HS-27A (cell line): ENCODE measurements at regions not wholly inside any gene's neighbourhood (a gene's known extent, or its start where the extent isn't known, plus 50 kb on each side); places are given as distances from the start of the nearest gene placed in this dataset.
"Not testable (repeated sequence)": the region's sequence is repeated elsewhere in the genome, so short reads cannot be mapped to it uniquely, and the experiment has no call there.

Experiments
- DNase-seq: peaks from one replicate; pipeline ENCODE4 v3.0.0-alpha.2; 2012; ENCODE audit warnings: low read depth, missing footprints

DNA sequence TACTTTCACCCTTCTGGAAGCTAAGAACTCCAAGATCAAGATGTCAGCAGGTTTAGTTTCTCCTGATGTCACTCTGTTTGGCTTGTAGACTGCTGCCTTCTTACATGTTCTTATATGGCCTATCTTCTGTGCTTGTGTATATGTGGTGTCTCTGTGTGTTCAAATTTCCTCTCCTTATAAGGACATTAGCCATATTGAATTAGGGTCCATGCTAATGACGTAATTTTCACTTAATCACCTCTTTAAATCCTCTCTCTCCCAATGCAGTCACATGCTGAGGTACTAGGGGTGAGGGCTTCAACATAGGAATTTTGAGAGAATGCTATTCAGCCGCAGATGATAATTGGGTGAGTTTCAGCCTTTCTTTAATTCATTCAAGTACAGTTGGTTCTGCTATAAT, 458.3 kb upstream of the SYT4 start:
- DNase-seq = no peak

DNA sequence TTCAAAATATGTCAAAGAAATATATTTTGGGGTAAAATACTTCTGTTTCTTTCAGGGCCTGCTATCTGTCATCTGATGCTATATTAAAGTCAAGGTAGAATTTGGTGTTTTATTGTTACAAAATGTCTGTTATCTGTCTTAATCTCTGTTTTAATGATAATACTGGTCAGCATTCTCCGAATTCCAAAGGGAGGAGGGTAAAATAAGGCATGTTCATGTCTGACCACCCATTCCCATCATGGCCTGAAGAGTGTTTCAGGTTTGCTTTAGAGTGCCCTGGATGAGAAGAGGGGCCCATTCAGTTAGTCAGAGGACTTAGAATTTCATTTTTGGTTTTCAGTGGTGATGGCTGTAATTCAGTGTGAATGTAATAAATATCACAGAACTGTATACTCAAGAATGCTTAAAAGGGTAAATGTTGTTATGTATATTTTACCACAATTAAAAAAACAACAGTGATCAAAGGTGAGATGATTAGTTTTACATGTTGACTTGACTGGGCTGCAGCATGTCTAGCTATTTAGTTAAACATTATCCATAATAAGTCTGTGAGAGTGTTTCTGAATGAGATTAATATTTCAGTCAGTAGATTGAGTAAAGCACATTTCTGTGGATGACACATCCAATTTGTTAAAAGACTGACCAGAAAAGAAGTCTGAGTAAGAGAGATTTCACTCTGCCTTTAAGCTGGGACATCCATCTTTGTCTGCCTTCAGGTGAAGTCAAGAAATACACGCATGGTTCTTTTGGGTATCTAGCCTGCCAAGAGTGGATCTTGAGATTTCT, 467.9 kb upstream of the SYT4 start:
- DNase-seq = no peak

DNA sequence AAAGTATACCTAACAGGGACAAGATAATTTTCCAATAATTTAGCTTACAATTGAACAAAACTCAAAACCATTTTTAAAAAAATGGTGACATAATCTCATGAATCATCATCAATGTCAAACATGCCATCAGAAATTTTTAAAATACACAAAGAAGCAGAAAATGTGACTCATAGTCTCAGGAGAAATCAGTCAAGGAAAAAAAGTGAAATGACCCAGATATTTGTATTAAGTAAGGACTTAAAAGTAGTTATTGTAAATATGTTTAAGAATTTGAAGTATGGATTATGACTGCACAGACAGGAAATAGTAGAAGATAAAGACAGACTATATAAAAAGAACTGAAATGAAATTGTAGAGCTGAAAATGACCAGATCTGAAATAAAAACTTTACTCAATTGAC, 473.9 kb upstream of the SYT4 start:
- DNase-seq = peak; percentile 54

DNA sequence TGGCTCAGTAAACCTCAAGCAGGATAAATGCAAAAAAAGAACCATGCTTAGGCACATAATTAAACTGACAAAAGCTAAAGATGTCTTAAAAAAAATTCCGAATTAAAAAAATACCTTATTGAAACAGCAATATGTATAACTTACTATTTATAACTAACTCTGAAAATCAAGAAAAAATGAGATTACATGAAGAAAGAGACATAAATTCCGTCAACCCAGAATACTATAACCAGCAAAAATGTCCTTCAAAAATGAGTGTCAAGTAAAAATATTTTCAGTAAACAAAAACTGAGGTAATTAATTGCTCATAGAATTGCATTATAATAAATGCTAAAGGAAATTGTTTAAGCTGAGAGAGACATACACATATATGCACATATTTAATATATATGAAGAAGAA, 474.5 kb upstream of the SYT4 start:
- no peak for DNase-seq

DNA sequence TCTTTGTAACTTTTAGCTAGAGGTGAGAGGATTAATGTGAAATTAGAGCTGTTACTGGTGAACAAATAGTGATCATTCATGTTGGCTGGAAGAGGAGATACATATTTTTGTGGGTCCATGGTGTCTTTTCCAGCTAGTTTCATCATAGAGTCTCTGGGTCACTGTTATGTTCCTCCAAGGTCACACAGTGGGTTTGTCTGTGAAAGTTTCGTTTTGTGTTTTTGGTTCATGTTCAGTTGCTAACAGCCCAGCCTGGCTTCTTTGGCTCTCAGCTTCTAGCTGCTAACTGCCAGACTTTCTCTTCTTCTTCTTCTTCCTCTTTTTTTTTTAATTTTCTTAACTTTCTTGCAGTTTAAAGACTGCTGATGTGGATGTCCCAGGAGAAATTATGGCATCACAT, 480.0 kb upstream of the SYT4 start:
- DNase-seq = no peak

DNA sequence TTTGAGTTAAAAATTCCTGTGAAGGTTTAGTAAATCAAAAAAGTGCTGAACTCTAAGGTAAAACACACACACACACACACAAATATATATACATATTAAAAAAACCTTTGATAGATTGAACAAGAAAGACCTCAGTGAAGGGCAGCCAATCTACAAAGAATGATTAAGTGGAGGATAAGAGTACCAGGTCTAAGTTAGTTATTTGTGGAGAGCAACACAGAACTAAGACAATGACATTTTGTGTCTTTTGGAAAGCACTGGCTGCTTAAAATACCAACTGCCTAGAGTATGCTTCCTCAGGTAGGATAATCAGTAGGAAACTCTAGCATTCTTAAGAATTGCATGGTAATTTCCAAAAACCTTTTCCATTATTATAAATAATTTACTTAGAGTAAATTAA, 481.4 kb upstream of the SYT4 start:
- no peak for DNase-seq

DNA sequence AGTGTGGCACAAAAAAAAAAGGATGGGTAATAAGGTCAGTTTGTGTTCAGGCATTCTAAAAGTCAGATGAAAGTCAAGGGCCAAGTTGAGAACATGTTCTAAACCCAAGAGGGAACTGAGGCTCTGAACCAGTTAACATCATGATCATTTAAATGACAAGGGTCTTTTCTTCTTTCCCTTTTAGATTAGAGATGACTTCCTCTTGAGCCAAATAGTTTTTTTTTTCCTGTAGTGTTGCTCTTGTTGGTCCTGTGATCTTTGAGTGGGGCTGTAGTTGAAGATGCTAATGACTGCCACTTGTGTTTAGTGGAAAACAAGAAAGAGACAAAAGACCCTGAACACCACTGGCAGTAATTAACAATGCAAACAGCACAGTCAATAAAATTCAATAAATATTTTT, 482.7 kb upstream of the SYT4 start:
- DNase-seq = no peak

DNA sequence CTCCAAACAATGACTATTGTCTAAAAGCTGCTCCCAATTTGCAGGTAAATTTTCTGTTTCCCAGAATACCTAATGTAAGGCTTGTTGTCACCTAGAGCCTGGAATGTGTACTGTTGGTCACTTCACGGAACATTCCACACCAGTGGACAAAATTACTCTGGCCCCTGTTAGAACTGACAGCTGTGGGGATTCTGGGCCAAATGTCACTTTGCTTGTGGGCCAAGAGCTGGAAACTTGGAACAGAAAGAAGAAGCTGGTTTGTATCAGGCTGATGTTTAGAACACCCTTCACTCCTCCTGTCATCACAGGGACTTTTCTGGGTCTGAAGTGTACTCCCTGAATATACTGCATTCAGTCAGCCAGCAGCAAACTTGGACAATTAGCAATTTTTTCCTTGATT, 495.6 kb upstream of the SYT4 start:
- DNase-seq = no peak

DNA sequence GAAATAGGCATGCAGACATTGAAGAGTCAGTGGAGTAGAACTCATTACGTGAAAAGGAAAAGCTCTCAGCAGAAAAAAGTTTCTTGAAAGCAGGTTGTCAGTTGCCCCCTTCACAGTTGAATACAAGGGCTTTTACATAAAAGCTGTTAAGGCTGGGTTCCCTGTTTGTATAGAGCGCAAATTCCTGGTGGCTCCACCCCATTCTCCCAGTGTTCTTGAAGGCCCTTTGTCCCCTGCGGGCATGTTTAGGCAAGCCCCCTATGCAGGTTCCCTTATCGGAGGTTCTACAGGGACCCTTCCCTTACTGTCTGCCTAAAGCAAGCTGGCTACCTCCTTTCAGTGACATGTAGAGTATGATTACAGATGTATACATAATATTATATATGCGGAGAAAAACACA, 497.2 kb upstream of the SYT4 start:
- DNase-seq = no peak

DNA sequence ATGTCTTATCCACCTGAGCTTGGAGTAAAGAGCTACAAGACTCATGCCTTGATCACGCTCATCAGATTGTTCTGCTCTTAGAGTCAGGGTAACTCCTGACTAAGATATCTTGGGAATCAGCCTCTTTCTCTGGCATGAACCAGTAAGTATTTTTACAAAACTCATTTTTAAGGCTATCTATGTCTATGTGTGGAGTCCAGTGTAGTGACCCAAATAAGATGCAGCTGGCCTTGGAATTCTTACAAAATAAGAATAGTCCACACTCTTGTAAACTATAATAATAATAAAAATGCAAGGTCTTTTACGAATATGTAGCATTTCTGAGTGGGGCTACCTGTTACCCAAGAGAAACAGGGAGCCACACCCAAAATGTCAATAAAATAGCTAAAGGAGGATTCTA, 498.3 kb upstream of the SYT4 start:
- no peak for DNase-seq

DNA sequence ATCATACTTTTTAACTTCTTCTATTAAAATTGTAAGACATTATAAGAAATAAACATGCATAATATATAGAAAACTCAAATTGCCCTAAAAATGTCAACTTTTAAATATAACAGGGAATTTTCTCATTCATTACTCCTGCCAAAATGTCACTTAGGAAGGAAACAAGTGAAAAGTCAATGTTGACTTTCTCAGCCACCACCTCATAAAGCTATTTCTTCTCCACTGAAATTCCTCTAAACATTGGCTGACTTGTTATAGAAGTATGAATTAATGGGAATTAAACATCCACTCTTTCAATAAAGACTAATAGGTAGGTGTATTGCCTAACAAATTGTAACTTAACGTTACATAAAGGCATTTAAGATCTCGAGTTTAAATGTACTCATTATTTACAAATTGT, 499.7 kb upstream of the SYT4 start:
- DNase-seq = no peak

DNA sequence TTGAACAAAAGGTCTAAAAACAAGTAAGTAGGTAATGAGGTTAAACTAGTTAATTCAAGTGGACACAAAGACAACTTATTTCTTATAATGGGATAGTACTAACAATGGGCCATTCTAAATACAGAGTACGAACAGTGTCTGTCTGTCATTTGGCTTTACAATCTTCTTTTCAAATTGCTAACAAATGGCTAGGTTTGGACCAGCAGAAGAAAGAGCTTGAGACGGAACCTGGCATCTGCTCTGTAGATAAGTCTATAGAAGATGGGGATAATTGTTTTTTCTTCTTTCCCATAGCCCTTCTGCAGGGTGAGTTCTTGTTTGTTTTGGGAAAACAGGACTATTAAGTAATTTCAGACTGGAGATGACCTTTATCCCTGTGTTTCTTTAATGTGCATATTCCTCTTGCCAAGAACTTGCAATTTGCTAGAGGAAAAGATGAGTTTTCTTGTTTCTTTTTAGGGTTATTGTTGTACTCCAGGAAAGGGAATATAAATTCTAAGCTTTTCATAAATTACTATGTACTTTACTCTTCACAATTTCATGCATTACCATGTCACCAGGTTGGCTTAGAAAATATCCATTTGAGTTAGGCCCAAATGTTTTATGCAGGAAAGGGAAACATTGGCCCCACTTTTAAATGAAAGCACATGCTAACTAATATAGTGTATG, 500.5 kb upstream of the SYT4 start:
- no peak for DNase-seq

DNA sequence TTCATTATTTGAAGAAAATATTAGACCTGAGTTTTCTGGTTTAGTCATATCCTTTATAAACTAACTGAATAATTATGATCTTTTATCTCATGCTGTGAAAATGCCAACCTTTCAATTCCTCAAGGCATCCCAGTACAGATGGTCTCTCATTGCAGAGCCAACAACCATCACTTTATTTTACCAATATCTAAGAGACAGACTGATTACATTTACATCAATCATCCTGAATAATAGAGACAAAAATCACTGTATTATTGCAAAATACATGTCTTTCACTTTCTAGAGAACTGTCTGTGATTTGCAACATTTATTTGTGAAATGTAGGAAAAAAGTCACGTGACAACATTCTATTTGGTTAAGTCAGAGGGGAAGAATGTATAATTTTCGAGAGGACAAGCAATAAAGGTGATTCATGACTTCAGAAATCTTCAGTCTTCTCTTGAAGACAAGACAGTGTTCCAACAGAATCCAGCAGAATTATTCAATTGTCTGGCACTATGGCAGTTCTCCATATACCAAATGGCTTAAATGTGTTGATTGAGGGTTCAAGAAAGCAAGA, 503.6 kb upstream of the SYT4 start:
- DNase-seq = peak; percentile 48

DNA sequence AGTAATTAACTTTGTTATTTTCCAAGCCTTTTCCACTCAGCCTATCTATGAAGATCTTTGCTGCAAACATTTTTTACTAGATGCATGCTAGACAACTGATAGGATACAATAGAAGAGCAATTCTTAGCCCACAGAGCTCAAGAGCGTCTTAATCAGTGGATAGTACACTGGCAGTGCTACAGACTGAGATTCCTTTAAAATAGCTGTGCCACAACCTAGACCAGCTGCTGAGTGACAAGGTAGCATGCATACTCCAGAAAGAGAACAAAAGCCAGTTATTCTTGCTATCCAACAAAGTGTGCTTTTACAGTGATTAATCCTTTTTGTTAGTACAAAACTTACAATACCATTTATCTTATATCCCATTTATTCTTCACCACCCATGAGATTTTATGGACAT, 507.9 kb upstream of the SYT4 start:
- no peak for DNase-seq

DNA sequence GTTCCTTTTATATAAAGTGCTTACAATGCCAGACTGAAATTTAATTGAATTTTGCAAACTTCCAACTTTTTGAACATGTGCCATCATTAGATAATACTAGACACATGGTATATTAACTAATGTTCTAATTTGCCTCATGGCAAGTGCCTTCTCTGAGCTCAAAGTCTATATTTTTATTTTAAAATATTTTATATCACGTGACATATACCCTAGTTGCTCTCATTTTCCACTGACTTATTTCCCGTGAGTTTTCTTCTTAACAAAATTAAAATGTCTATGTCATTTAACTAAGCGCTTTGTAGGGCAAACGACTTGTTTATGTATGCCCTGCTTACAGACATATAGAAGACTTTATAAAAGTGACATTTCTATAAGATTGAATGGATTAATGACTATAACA, 509.6 kb upstream of the SYT4 start:
- no peak for DNase-seq

DNA sequence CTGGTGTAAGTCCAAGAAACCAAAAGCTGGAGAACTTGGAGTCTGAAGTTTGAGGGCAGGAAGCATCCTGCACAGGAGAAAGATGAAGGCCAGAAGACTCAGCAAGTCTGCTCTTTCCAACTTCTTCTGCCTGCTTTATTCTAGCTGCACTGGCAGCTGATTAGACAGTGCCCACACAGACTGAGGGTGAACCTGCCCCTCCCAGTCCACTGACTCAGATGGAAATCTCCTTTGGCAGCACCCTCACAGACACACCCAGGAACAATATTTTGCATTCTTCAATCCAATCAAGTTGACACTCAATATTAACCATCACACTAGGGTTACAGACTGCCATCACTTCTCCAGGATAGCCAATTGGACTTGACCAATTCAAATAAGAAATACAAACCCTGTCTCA, 510.4 kb upstream of the SYT4 start:
- DNase-seq = not testable (repeated sequence)

DNA sequence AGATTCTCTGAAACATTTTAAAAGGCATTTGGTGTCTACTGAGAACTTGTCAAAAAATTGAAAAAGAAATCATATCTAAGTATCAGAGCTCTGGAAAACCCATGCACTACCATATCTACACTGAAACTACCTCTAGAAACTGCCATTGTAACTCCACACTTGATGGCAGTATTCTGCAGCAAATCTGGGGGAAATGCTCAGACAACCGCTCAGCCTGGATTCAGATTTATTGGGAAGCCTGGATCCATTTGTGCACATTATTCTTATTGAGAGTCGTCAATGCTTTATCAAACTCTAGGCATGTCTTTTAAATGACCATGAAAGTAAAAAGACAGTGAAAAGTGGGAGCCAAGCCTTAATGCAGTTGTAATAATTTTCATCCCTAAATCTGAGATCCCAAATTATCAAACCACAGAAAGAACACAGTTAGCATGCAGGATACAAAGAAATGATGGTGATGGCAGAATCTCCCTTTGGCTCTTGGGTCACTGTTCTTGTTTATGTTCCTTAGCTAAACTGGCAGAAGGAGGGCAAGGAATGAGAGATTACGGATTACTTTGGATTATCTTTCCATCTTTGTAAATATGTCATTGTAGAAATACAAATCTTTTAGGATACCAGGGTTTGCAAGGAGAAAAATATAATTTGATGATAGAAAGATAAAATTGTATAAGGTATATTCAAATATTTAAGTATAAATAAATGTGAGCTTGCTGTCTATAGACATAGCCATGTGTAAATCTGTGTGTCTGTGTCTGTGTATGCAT, 512.1 kb upstream of the SYT4 start:
- no peak for DNase-seq

DNA sequence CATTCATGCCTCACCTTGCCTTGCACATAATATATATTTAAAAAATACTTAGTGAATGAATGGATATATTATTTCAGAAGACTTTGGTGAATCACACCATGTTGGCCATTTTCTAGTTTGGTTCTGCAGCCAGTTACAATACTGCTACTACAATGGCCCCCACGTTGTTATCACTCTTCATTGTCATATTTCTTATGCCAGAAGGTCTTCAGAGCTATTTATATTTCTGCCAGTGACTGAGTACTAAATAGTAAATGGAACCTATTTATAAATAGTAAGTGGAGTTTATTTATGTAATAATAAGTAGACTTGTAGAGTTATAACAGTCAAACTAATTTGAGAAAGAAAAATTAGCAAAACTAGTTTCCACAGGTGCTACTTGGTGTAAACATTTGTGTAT, 516.6 kb upstream of the SYT4 start:
- DNase-seq = no peak

DNA sequence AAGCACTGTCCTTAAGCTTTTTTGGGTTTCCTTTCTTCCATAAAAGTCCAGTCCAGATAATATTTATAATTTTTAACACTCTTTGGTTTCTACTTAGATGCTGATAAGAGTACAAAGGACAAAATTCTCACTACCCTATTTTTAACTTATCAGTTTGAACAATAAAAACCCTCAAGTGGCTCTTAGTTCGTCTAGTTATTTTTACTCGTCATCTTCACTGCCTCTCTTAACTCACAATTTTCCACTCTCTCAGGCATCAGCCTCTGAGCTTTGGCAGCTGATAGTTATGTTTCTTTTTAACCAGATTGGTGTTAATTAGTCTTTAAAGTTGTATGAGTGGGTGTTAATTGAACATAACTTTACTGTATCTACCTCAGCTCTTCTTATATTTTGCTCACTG, 517.1 kb upstream of the SYT4 start:
- DNase-seq = no peak

DNA sequence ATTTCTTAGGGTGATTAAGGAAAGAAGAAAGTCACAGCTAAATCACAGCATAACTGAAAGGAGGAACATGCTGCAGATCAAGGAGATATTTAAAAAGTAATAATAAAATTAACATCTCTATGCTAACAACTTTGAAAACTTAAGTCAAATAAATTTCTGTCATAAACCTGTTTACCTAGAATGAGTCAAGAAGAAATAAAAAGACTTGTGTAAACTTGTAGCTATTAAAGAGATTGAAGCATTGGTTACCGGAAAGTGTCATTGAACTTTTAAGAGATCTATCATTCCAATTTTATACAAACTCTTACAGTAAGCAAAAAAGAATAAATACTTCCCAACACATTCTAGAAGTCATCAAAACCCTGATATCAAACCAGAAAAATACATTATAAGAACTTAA, 520.1 kb upstream of the SYT4 start:
- no peak for DNase-seq

DNA sequence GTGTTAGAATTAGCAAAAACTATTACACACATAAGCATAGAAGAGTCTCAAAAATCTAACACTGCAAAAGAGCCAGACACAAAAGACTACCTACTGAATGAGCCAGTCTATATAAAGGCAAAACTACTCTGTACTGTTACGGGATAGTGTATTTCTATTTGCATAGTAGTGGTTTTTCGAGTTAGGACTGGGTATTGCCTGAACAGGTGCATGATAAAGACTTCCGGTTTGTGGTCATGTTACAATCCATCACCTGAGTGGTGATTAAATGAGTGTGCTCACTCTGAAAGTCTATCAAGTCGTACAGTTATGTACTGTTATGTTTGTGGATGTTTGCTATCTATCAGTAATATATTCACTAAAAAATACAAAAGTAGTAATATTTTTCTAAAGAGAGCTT, 523.3 kb upstream of the SYT4 start:
- DNase-seq = no peak

DNA sequence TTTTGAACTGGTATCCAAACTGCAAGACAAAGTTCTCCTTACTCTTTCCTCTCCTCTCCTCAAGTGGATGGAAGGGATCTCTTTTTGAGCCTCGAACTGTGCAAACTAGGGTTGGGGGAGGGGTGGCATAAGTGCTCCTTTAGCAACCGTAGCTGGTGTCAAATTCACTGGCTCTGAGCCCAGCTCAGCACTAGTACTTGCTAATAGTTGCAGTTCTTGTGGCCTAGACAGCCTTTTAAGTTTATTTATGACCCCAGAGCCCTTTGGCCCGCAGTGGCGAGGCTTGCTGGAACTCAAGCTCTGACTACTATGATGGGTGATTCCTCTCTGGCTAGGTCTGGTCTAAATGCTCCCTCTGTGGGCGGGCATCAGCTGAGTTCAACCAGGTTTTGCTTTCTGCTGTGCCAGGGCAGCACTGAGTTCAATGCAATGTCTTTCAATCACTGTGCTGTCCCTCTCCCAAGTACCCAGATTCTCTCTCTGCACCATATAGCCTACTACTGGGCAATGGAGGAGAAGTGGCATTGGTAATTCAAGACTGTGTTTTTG, 528.4 kb upstream of the SYT4 start:
- DNase-seq = no peak

DNA sequence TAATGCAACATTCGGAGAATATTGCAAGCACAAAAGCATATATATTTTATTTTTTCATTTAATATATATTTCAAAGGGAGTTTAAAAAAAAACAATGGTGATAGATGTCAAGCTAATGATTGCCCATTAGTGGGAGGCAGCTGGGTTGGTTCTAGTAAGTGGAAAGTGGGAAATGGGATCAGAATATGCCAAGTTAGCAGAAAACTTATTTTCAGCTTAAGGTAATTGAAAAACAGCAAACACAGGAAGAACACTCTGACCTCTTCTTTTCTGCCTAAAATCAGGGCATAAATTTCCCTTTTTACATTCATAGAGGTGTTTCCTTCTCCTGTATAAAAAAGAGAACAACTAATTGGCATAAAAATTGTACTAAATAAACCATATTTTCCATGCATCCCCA, 535.3 kb upstream of the SYT4 start:
- no peak for DNase-seq
